DND-41 (cell line): ENCODE measurements at regions not wholly inside any gene's neighbourhood (a gene's known extent, or its start where the extent isn't known, plus 50 kb on each side); places are given as distances from the start of the nearest gene placed in this dataset.

ENCODE experiments used
- ATAC-seq: fragments of 200-7000 bp; cut with Tn5 transposase; 3 replicates; pipeline ENCODE4 v1.9.1; 2021; ENCODE audit warnings: low read depth; ENCODE audit not compliant: insufficient read depth
- DNase-seq: peaks from one replicate; pipeline ENCODE4 v3.0.0-alpha.2; 2020
- H2AFZ ChIP-seq: 2 replicates; pipeline ENCODE4 v1.6.0; 2012; ENCODE audit warnings: low read depth, low read length
- H3K27ac ChIP-seq: 2 replicates; pipeline ENCODE4 v1.5.1; 2012; ENCODE audit warnings: low read length, inconsistent platforms
- H3K27me3 ChIP-seq: fragments of 200-600 bp; sonication (generic); 2 replicates; pipeline ENCODE4 v1.6.0; 2012; ENCODE audit warnings: low read length, mild to moderate bottlenecking, inconsistent platforms; ENCODE audit not compliant: insufficient read depth, poor library complexity
- H3K36me3 ChIP-seq: 2 replicates; pipeline ENCODE4 v1.5.1; 2012; ENCODE audit warnings: low read length, inconsistent platforms; ENCODE audit not compliant: insufficient read depth
- H3K4me1 ChIP-seq: 2 replicates; pipeline ENCODE4 v1.5.1; 2012; ENCODE audit warnings: mild to moderate bottlenecking, low read length; ENCODE audit not compliant: insufficient read depth
- H3K4me2 ChIP-seq: 2 replicates; pipeline ENCODE4 v1.6.0; 2012; ENCODE audit warnings: mild to moderate bottlenecking, moderate library complexity, low read length, inconsistent platforms; ENCODE audit not compliant: insufficient read depth
- H3K4me3 ChIP-seq, 2 experiments: fragments of 200-600 bp in 1 of 2; shearing (Covaris generic) in 1 of 2; 2 replicates each; pipeline ENCODE4 v1.5.1; 2012 to 2016; ENCODE audit warnings: inconsistent platforms in 2 of 2, low read length in 2 of 2, mild to moderate bottlenecking in 2 of 2, low read depth in 1 of 2, moderate library complexity in 1 of 2
- H3K79me2 ChIP-seq: 2 replicates; pipeline ENCODE4 v1.6.0; 2012; ENCODE audit warnings: low read length, inconsistent platforms; ENCODE audit not compliant: insufficient read depth
- H3K9ac ChIP-seq: 2 replicates; pipeline ENCODE4 v1.6.0; 2012; ENCODE audit warnings: low read depth, mild to moderate bottlenecking, inconsistent platforms, low read length, moderate library complexity
- H3K9me3 ChIP-seq: 2 replicates; pipeline ENCODE4 v1.5.1; 2012; ENCODE audit warnings: low read length, moderate library complexity, mild to moderate bottlenecking, inconsistent platforms; ENCODE audit not compliant: insufficient read depth, severe bottlenecking
- H4K20me1 ChIP-seq: 2 replicates; pipeline ENCODE4 v1.6.0; 2012; ENCODE audit warnings: low read length; ENCODE audit not compliant: insufficient read depth
- EZH2 ChIP-seq: IDR thresholded peaks from 3 replicates; pipeline ENCODE4 v1.6.1; 2012; ENCODE audit warnings: borderline replicate concordance, low read depth, mild to moderate bottlenecking, moderate library complexity, low read length, inconsistent platforms; ENCODE audit not compliant: severe bottlenecking
- TF ChIP-seq, protein P1 (sequence below): IDR thresholded peaks from 2 replicates; pipeline ENCODE4 v1.5.1; 2012; ENCODE audit warnings: borderline replicate concordance, low read length, moderate library complexity, mild to moderate bottlenecking; ENCODE audit not compliant: poor library complexity, severe bottlenecking; ENCODE audit errors: extremely low read depth

DNA sequence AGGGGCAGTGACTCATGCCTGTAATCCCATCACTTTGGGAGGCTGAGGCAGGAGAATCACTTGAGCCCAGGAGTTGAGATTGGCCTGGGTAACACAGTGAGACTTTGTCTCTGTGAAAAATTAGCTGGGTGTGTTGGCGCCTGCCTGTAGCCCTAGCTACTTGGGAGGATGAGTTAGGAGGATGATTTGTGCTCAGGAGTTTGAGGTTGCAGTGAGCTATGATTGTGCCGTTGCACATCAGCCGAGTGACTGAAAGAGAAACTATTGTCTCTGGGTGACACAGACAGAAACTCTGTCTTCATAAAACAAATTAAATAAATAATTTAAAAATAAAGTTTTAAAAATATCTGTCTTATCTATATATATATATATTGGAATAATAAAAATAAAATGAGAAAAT, 1844.6 kb upstream of the PIK3C3 start:
- Histone ChIP-seq H3K4me3 (no peak overlapping the region), H2AFZ (no peak overlapping the region), H3K9ac (no peak overlapping the region), H3K4me2 (no peak overlapping the region), H3K4me1 (no peaks in the 10 kb centered on the region), H4K20me1 (no peaks in the 10 kb centered on the region), H3K9me3 (no peaks in the 10 kb centered on the region), H3K27ac (no peak overlapping the region), H3K79me2 (no peaks in the 10 kb centered on the region), H3K27me3 (no peaks in the 10 kb centered on the region), H3K36me3 (no peaks in the 10 kb centered on the region)
- ATAC-seq (no peak), DNase-seq (no peak)
- TF ChIP-seq, protein P1, sequence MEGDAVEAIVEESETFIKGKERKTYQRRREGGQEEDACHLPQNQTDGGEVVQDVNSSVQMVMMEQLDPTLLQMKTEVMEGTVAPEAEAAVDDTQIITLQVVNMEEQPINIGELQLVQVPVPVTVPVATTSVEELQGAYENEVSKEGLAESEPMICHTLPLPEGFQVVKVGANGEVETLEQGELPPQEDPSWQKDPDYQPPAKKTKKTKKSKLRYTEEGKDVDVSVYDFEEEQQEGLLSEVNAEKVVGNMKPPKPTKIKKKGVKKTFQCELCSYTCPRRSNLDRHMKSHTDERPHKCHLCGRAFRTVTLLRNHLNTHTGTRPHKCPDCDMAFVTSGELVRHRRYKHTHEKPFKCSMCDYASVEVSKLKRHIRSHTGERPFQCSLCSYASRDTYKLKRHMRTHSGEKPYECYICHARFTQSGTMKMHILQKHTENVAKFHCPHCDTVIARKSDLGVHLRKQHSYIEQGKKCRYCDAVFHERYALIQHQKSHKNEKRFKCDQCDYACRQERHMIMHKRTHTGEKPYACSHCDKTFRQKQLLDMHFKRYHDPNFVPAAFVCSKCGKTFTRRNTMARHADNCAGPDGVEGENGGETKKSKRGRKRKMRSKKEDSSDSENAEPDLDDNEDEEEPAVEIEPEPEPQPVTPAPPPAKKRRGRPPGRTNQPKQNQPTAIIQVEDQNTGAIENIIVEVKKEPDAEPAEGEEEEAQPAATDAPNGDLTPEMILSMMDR: no peak
- TF ChIP-seq EZH2: no peak

DNA sequence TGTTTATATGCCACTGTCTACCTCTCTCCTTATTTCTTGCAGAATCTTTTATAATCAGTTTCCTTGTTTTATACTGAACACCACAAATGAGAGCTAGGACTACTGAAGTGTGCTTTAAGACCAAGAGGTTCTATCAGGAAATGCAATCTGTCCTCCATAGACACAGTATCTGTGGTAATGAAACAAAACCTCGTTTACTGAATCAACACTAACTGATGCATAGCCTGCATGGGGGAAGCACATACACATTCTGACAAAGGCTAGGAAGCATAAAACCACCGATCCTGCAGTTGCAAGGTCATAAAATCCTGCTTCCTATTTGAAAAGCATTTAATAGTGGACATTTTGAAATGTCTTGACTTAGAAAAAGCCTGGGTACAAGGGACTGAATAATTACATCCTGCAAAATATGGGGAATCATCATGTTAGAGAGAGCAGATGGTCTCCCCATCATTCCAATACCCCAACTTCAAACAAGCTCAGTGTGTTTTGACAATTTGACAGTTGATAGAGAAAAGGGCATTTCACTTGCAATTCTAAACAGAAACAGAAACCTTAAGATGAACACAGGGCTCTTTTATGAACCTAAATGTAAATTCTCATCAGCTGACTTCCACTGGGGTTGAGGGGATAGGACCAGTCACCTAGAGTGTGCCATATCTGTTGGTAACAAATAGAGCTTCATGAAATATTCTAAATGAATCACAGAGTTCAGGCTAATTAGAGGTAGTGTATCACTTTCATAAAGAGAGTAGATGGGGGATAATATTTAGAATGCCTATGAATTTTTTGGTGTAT, 1845.6 kb upstream of the PIK3C3 start:
- H3K27ac ChIP-seq: no peak overlapping the region
- H3K79me2 ChIP-seq: no peaks in the 10 kb centered on the region
- H3K9me3 ChIP-seq: no peaks in the 10 kb centered on the region
- no peak for ATAC-seq
- H3K36me3 ChIP-seq: no peaks in the 10 kb centered on the region
- no peak overlapping the region for H2AFZ ChIP-seq
- no peak overlapping the region for H3K4me3 ChIP-seq
- H4K20me1 ChIP-seq: no peaks in the 10 kb centered on the region
- no peak for DNase-seq
- H3K9ac ChIP-seq: no peak overlapping the region
- TF ChIP-seq, protein P1: no peak
- TF ChIP-seq EZH2: no peak
- no peak overlapping the region for H3K4me2 ChIP-seq
- no peaks in the 10 kb centered on the region for H3K27me3 ChIP-seq
- no peaks in the 10 kb centered on the region for H3K4me1 ChIP-seq

DNA sequence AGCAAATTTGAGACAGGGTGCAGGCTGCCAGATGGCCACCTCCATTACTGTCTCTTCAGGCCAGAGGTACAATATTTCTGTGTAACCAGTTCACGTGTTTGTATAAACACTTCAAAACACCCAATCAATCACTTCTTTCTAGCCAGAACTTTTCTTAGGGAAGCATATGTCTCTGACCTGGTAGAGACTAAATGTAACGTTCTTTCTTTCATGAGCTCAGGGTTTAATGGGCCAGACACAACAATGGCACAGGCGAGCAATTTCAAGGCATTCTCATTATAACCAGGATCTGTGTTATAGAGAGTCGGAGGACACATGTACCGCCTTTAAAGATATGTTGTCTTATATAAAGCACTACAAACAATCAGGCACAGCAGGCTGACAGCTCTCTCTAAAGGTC, 1846.4 kb upstream of the PIK3C3 start:
- Histone ChIP-seq H2AFZ (no peak overlapping the region), H3K27me3 (no peaks in the 10 kb centered on the region), H3K4me3 (no peak overlapping the region), H3K9me3 (no peaks in the 10 kb centered on the region), H3K27ac (no peak overlapping the region), H4K20me1 (no peaks in the 10 kb centered on the region), H3K4me1 (no peaks in the 10 kb centered on the region), H3K36me3 (no peaks in the 10 kb centered on the region), H3K4me2 (no peak overlapping the region), H3K9ac (no peak overlapping the region), H3K79me2 (no peaks in the 10 kb centered on the region)
- DNase-seq: no peak
- ATAC-seq: no peak
- no peak for TF ChIP-seq EZH2
- TF ChIP-seq, protein P1: no peak
